ENCODE measurements at regions not wholly inside any gene's neighbourhood (a gene's known extent, or its start where the extent isn't known, plus 50 kb on each side); places are given as distances from the start of the nearest gene placed in this dataset.

DNA sequence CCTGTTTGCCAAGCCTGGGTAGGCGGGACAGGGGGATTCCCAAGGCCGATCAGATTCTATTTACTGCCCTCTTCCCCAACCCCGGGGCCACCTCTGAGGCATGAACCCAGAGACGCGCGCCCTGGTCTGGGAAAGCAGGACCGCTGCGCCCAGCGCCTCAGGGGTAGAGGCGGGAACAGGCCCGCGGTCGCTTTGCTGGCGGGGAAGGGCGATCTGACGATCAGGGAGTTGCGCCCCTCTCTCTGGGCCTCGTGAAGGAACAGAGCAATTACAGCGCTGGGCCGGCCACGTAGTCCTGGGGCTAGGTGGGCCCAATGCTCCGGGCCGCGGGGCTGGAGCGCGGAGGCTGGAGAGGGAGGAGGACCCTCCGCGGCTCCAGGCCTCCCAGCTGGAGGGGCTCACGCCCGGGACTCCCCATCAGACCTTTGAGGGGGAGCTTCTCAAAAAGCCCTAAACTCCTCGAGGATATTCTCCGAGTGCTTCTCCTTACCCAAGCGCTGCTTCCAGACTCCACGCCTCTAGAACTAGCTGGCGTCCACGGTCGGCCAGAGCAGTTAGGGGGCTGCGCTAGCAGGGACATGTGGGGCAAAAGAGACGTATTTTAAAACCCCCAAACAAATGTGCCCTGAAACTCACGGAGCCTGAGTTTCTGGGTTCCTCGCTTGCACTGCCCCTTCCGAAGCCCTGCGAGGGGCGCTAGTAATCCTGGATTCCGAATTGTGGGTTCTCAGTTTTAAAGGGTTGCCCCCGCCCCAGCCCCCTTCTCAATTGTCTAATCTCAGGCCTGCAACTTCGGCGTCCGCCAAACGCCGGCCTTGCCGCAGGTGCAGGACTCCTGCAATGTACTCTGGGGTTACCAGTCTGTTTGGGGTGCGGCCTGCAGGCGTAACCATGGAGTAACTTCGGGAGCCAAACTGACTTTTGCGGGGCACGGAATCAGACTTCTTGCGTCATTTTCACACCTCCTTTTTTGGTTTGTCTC is 57.6 kb downstream of the TMEM174 start:
- DNase-seq: no peak

DNA sequence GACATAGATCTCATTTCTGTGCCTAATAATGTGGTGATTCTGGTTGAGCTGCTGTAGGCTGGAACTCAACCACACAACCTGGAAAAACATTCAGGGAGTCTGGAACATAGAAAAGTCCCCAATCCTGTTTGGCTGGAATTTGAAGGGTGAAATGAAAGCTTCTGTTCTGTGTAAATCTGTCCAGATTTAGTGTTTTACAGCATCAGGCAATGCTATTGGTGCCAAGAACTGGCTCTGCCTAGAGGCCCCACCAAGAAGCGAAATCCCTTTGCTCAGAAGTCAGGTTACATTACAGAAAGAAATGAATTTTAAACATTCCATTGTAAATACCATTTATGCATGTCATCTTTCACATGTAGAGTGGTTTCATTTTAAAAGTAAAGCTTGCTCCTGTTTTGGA is 56.3 kb downstream of the TMEM174 start:
- DNase-seq: no peak

DNA sequence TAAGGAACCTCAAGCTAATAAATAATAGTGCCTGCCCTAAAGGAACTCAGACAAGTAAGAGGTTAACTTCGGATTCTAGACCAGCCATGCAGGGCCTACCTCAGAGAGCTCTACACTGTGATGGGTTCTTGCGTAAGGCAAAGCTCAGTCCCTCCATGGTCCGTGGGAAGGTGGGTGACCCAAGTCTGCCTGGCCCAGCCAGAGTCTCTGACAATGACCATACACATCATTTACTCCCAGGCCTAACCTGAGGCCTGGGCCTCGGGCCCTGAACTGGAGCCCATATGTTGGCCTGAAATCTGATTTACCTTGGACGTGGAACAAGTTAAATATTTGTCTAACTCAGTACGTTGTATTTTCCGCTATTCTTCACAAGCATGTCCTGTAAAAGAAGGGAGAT is 55.1 kb downstream of the TMEM174 start:
- DNase-seq: no peak
